Loucy (cell line): ENCODE measurements at regions not wholly inside any gene's neighbourhood (a gene's known extent, or its start where the extent isn't known, plus 50 kb on each side); places are given as distances from the start of the nearest gene placed in this dataset.
"Not testable (repeated sequence)": the region's sequence is repeated elsewhere in the genome, so short reads cannot be mapped to it uniquely, and the experiment has no call there.

Experiments
- H2AFZ ChIP-seq: fragments of 200-600 bp; sonication (generic); 2 replicates; pipeline ENCODE4 v1.6.0; 2016; ENCODE audit warnings: antibody characterized with exemption, mild to moderate bottlenecking, low read length, moderate library complexity
- H3F3A ChIP-seq: fragments of 200-600 bp; 2 replicates; pipeline ENCODE4 v1.6.0; 2016; ENCODE audit warnings: antibody characterized with exemption, low read depth, mild to moderate bottlenecking
- H3K27me3 ChIP-seq: fragments of 200-600 bp; sonication (generic); 2 replicates; pipeline ENCODE4 v1.6.1; 2014; ENCODE audit warnings: low read length, mild to moderate bottlenecking; ENCODE audit not compliant: insufficient read depth, poor library complexity, severe bottlenecking
- H3K36me3 ChIP-seq: fragments of 200-600 bp; sonication (generic); 2 replicates; pipeline ENCODE4 v1.6.1; 2016; ENCODE audit warnings: low read length; ENCODE audit not compliant: insufficient read depth
- H3K4me1 ChIP-seq: fragments of 200-600 bp; sonication (generic); 2 replicates; pipeline ENCODE4 v1.5.1; 2014; ENCODE audit warnings: low read length, mild to moderate bottlenecking; ENCODE audit not compliant: insufficient read depth, poor library complexity, severe bottlenecking
- H3K4me2 ChIP-seq: fragments of 200-600 bp; sonication (generic); 2 replicates; pipeline ENCODE4 v1.6.0; 2014; ENCODE audit warnings: antibody characterized with exemption, low read length, low read depth, mild to moderate bottlenecking; ENCODE audit not compliant: poor library complexity, severe bottlenecking
- H3K4me3 ChIP-seq: fragments of 200-600 bp; sonication (generic); 2 replicates; pipeline ENCODE4 v1.5.1; 2014; ENCODE audit warnings: low read length, mild to moderate bottlenecking, mixed read lengths; ENCODE audit not compliant: poor library complexity, severe bottlenecking
- H3K79me2 ChIP-seq: fragments of 200-600 bp; sonication (generic); 2 replicates; pipeline ENCODE4 v1.6.1; 2014; ENCODE audit warnings: low read length; ENCODE audit not compliant: insufficient read depth
- H3K9ac ChIP-seq: fragments of 200-600 bp; sonication (generic); 2 replicates; pipeline ENCODE4 v1.6.0; 2014; ENCODE audit warnings: mild to moderate bottlenecking, low read depth, low read length, moderate library complexity; ENCODE audit not compliant: poor library complexity, severe bottlenecking
- H3K9me2 ChIP-seq: fragments of 200-600 bp; sonication (generic); replicated peaks from 2 replicates; pipeline ENCODE4 v1.6.1; 2016; ENCODE audit warnings: low read depth, low read length, mixed read lengths
- H3K9me3 ChIP-seq: fragments of 200-600 bp; sonication (generic); 2 replicates; pipeline ENCODE4 v1.6.1; 2014; ENCODE audit warnings: mild to moderate bottlenecking, antibody characterized with exemption, low read length, low read depth; ENCODE audit not compliant: insufficient read depth
- H4K20me1 ChIP-seq: fragments of 200-600 bp; sonication (generic); 2 replicates; pipeline ENCODE4 v1.6.0; 2014; ENCODE audit warnings: antibody characterized with exemption, low read length, mild to moderate bottlenecking; ENCODE audit not compliant: insufficient read depth, poor library complexity, severe bottlenecking
- EZH2phosphoT487 ChIP-seq: fragments of 200-600 bp; IDR thresholded peaks from 2 replicates; pipeline ENCODE4 v1.6.1; 2018; ENCODE audit warnings: antibody characterized with exemption, mild to moderate bottlenecking, moderate library complexity, borderline replicate concordance
- TF ChIP-seq, protein P1 (sequence below): fragments of 200-600 bp; sonication (generic); conservative IDR thresholded peaks from 2 replicates; pipeline ENCODE4 v1.5.1; 2014; ENCODE audit warnings: mild to moderate bottlenecking, antibody characterized with exemption, low read length

DNA sequence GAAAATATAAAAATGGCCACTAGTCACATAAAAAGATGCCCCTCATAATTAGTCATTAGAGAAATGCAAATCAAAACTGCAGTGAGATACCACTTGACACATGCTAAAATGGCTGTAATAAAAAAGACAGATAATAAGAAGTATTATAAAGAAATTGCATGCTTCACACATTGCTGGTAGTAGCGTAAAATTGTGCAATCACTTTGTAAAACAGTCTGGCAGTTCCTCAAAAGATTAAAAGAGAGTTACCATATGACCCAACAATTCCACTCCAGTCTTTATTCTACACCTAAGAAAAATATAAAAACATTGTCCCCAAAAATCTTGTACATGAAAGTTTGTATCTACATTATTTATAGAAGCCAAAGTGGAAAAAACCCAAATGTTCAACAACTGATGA, 170.6 kb upstream of the FIGN start:
- Histone ChIP-seq H3K4me3 (no peak overlapping the region), H3K27me3 (no peaks in the 10 kb centered on the region), H3K9ac (no peak overlapping the region), H3K4me2 (no peak overlapping the region), H3F3A (no peaks in the 10 kb centered on the region), H3K36me3 (no peaks in the 10 kb centered on the region), H3K79me2 (no peaks in the 10 kb centered on the region), H4K20me1 (no peaks in the 10 kb centered on the region), H3K4me1 (no peaks in the 10 kb centered on the region), H3K9me3 (no peaks in the 10 kb centered on the region), H3K9me2 (no peaks in the 10 kb centered on the region), H2AFZ (no peak overlapping the region)
- TF ChIP-seq, protein P1, sequence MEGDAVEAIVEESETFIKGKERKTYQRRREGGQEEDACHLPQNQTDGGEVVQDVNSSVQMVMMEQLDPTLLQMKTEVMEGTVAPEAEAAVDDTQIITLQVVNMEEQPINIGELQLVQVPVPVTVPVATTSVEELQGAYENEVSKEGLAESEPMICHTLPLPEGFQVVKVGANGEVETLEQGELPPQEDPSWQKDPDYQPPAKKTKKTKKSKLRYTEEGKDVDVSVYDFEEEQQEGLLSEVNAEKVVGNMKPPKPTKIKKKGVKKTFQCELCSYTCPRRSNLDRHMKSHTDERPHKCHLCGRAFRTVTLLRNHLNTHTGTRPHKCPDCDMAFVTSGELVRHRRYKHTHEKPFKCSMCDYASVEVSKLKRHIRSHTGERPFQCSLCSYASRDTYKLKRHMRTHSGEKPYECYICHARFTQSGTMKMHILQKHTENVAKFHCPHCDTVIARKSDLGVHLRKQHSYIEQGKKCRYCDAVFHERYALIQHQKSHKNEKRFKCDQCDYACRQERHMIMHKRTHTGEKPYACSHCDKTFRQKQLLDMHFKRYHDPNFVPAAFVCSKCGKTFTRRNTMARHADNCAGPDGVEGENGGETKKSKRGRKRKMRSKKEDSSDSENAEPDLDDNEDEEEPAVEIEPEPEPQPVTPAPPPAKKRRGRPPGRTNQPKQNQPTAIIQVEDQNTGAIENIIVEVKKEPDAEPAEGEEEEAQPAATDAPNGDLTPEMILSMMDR, result no peak
- no peak for TF ChIP-seq EZH2phosphoT487

DNA sequence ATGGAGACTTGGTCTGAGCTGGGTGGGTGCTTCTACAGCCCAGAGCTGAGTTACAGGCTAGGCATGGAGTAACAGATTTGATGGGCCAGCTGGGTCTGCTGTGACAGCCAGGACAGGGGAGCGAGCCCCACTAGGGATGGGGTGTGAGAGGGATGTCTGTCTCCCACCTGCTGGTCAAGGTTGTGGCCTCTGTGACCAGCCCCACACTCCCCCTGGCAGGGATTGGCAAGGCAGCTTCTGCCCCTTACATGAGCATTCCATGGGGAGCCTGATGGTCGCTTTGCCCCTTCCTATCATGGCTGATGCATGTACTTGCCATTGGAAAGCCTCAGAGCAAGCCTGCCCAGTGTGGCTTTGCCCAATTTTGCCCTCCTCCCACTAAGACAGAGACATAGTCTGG, 162.0 kb upstream of the FIGN start:
- Histone ChIP-seq H3K4me1 (no peaks in the 10 kb centered on the region), H3K79me2 (no peaks in the 10 kb centered on the region), H2AFZ (no peak overlapping the region), H3K36me3 (no peaks in the 10 kb centered on the region), H3K27me3 (no peaks in the 10 kb centered on the region), H3K4me3 (no peak overlapping the region), H3F3A (no peaks in the 10 kb centered on the region), H3K4me2 (no peak overlapping the region), H3K9me3 (no peaks in the 10 kb centered on the region; the same call in 1 of the 2 replicates), H4K20me1 (no peaks in the 10 kb centered on the region), H3K9ac (no peak overlapping the region), H3K9me2 (no peaks in the 10 kb centered on the region)
- TF ChIP-seq, protein P1, result no peak
- TF ChIP-seq EZH2phosphoT487, result no peak

DNA sequence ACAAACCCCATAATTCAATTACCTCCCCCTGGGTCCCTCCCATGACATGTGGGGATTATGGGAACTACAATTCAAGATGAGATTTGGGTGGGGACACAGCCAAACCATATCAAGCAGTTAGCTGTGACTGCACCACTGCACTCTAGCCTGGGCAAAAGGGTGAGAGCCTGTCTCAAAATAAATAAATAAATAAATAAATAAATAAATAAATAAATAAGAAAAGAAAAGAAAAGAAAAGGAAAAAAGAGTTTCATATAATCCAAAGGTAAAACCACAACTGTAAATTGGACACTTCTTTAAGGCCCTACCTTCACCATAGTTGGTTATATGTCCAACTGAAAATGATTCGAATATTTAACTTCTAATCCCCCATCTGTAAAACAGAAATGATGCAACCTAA, 157.6 kb upstream of the FIGN start:
- H3K4me1 ChIP-seq, H3K9ac ChIP-seq, H3K4me2 ChIP-seq, H2AFZ ChIP-seq, H3K4me3 ChIP-seq, H3K9me2 ChIP-seq, H3F3A ChIP-seq, H3K9me3 ChIP-seq, H4K20me1 ChIP-seq, H3K79me2 ChIP-seq, H3K36me3 ChIP-seq, H3K27me3 ChIP-seq: not testable (repeated sequence)

DNA sequence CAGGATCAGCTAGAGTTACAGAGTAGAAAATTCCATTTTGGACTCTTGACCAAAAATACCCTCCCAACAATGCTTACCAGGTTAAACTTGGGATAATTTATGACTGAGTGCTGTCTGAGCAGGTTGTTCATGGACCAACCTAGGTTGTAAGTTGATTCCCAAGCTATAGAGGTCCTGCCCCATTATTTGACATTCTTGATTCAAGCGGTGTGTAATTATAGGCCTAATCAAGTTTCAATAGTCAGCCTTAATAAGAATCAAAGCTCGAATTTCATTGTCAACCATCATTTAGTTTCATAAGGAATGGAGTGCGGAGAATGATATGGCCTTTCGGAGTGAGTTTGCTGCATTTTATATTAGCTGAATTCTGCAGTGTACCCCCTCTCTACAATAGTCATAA, 152.8 kb upstream of the FIGN start:
- Histone ChIP-seq H3K4me2 (no peak overlapping the region), H3F3A (no peaks in the 10 kb centered on the region), H3K4me1 (no peaks in the 10 kb centered on the region), H3K36me3 (no peaks in the 10 kb centered on the region), H2AFZ (no peak overlapping the region), H3K27me3 (no peaks in the 10 kb centered on the region), H3K9me2 (no peaks in the 10 kb centered on the region), H3K9me3 (no peaks in the 10 kb centered on the region), H3K4me3 (no peak overlapping the region), H3K79me2 (no peaks in the 10 kb centered on the region), H3K9ac (no peak overlapping the region), H4K20me1 (no peaks in the 10 kb centered on the region)
- TF ChIP-seq, protein P1, result no peak
- TF ChIP-seq EZH2phosphoT487, result no peak
